ENCODE measurements at regions not wholly inside any gene's neighbourhood (a gene's known extent, or its start where the extent isn't known, plus 50 kb on each side); places are given as distances from the start of the nearest gene placed in this dataset.

DNA sequence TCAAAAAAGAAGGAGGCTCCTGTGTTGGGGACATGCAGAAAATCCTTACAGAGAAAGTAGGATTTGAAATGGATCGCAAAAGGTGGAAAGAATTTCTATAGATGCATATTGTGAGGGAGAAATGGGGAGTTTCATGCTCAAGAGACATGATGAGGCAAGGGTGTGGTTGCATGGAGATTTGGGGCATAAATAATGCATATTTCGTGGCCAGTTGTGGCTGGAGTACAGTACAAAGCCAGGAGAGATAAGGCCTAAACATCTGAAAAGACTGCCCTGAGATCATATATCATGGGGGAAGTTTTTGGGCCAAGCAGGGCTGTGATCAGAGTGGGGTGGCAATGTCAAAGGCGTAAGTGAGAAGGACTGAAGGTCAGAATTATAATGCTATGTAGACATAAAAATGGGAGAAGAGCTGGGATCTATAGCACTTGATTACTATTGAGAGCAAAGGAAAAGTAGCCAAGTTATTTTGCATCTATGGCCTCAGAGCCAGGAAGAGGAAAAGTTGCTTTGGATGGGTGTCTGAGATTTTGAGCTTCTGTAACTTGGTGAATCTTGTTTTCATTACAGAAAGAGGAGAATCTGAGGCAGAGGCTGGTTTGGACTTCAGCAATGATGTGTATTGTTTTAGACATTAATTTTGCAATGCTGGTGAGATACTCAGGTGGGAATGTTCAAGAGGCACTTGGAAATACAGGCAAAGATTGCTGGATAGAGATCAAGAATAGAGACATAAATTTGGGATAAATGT, 166.6 kb downstream of the INHBA start:
- H3K27ac ChIP-seq, result no peak overlapping the region
- TF ChIP-seq, protein P1, sequence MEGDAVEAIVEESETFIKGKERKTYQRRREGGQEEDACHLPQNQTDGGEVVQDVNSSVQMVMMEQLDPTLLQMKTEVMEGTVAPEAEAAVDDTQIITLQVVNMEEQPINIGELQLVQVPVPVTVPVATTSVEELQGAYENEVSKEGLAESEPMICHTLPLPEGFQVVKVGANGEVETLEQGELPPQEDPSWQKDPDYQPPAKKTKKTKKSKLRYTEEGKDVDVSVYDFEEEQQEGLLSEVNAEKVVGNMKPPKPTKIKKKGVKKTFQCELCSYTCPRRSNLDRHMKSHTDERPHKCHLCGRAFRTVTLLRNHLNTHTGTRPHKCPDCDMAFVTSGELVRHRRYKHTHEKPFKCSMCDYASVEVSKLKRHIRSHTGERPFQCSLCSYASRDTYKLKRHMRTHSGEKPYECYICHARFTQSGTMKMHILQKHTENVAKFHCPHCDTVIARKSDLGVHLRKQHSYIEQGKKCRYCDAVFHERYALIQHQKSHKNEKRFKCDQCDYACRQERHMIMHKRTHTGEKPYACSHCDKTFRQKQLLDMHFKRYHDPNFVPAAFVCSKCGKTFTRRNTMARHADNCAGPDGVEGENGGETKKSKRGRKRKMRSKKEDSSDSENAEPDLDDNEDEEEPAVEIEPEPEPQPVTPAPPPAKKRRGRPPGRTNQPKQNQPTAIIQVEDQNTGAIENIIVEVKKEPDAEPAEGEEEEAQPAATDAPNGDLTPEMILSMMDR (conservative IDR thresholded peaks at IDR 0.05), result no peak

DNA sequence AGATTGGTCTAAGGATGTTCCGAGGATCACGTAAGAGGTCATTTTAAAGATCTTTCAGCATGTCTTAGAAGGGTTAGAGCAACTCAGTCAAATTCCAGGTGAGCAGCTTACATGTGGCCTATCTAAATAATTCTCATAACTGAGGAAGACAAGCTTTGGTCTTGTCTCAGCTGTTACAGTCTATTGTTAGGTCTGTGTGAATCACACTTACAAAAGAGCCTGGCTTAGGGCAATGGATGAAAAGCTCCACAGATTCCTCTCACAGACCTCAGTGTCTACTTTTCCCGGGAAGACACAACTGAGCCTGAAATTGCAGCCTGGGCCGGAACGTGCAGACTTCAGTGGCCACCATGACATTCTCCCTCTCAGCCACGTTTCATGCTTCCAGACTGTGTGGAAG, 173.1 kb downstream of the INHBA start:
- TF ChIP-seq, protein P1 (conservative IDR thresholded peaks at IDR 0.05), result no peak

DNA sequence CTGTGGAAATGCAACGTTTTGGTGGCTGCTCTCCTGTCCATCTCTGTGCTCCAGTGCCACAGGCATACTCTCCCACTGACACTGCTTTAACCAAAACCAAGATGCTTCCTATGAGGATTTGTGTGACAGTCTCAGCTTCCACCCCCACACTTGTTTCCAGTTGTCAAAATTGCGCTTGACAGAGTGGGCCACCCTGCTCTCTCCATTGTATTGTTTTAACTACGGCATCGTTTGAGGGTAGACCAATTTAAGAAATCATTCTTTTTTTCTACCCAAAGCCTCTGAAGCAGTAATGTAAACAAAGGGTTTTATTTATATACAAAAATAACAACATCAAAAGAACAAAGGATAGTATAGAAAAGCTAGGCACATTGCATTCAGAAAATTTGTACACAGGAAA, 178.0 kb downstream of the INHBA start:
- TF ChIP-seq, protein P1 (conservative IDR thresholded peaks at IDR 0.05), result no peak
- no peak overlapping the region for H3K27ac ChIP-seq

More for the DNA sequence above, 173.1 kb downstream of the INHBA start:
- no peak overlapping the region for H3K27ac ChIP-seq

DNA sequence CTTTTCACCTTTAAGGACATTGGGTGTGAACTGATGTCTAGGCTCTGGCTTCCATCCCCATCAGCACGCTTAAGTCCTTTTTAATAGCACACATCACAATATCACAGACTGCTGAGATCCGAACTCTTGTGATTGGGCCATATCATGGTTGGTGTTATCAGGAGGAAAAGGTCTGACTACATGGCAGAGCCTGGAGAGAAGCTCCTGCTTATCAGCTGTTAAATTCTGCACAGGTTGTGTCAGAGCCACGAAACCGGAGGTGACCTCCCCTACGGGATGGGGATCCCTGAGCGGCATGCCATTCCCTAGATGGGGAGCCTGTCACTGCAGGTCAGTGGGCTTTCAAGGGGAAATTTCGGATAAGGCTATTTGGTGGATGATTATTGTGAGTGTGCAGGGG, 182.4 kb downstream of the INHBA start:
- TF ChIP-seq, protein P1 (conservative IDR thresholded peaks at IDR 0.05), result no peak
- no peak overlapping the region for H3K27ac ChIP-seq

DNA sequence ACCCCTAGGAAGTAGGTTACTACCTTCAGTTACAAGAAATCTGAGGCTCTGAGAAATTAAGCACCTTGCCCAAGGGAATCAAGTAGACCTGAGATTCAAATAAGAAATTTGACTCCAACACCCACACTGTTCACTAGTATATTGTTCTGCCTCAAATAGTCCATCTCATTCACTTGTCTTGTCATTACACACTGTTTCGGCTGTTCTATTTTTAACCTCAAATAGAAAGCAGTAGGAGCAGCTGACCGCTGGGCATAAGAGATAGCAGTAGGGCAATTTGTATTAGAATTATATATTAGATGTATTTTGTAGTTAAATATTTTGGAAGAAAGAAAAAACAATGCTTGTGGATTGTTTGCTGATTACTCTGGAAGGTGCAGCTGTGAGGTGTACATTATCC, 185.1 kb downstream of the INHBA start:
- TF ChIP-seq, protein P1 (conservative IDR thresholded peaks at IDR 0.05), result no peak
- H3K27ac ChIP-seq, result no peak overlapping the region

DNA sequence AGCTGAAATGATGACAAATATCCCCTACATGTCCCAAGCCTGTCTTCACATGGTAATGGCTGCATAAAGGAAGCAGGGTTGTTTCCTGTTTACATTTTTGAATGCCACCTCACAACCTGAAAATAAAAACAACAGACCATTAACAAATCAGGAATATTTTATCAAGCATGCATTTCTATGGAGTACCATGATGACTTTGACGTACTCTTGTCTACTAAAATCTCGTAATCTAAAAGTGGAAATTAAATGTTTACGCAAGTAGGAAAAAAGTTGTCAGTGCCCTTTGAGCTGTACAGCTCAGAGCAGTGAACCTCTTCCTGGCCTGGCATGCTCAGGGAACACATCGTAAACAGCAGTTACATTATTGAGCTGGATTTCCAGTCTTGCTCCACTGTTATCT, 194.1 kb downstream of the INHBA start:
- H3K27ac ChIP-seq, result no peak overlapping the region; the same call in 1 of the 2 replicates
- TF ChIP-seq, protein P1 (conservative IDR thresholded peaks at IDR 0.05), result no peak

DNA sequence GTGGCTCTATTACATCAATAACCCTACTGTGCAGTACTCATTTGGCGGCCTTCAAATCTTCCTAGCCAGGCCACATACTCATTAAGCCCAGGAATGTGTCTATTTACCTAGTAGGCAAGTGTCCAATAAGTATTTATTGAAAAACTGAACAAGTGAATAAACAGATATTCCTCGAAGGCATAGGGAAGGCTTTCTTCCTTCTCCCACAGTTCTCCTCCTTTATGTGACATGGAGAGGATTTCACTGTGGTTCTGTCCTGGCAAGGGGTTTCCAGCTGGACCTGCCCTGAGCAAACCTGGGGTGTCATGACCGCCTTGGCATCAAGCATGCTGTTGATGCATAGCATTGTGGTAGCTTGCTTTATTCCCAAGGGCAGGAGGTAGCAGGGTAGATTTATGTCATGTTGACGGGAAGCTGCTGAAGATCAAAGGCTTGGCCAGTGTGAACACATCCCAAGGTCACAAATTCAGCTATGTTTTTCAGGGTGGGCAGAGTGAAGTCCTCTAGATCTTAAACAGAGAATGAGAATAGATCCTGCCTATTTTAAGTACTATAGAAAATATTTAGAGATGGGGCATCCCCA, 195.1 kb downstream of the INHBA start:
- no peak overlapping the region for H3K27ac ChIP-seq
- TF ChIP-seq, protein P1 (conservative IDR thresholded peaks at IDR 0.05), result no peak
